ENCODE measurements at regions not wholly inside any gene's neighbourhood (a gene's known extent, or its start where the extent isn't known, plus 50 kb on each side); places are given as distances from the start of the nearest gene placed in this dataset.
"Not testable (repeated sequence)": the region's sequence is repeated elsewhere in the genome, so short reads cannot be mapped to it uniquely, and the experiment has no call there.

- in situ Hi-C loops (cut with HindIII; ENCODE audit: low pct_unique_long_range_greater_than_20kb, low sequenced_read_pairs) (no loop called here), intact Hi-C loops (cut with micrococcal nuclease; ENCODE audit: unreplicated experiment) (no loop called here)
- no peak overlapping the region for H3K27ac ChIP-seq (ENCODE audit: low read length)
- BruUV-seq (replicated peaks) = no TSS peak
- CTCF ChIA-PET = no interaction called here
- H3K36me3 ChIP-seq (ENCODE audit: control insufficient read depth, insufficient read depth, low read length) = no peaks in the 10 kb centered on the region
- no peaks in the 10 kb centered on the region for H3K9me3 ChIP-seq (ENCODE audit: control insufficient read depth, insufficient read depth, low read depth, low read length)
- peaks cover under 1% of the 10 kb centered on the region; the same call in 1 of the 2 replicates for H3K4me1 ChIP-seq (ENCODE audit: control insufficient read depth, insufficient read depth, low read length)
- H3K27me3 ChIP-seq (ENCODE audit: control insufficient read depth, insufficient read depth, low read length) = peaks cover 2% of the 10 kb centered on the region; the same call in 1 of the 2 replicates
- ATAC-seq = no peak
- POLR2A ChIA-PET = interaction anchor here (0.9 kb wide), 1 partner anchor 13 kb away, joined by 5 read pairs; no protein-coding TSS in a partner anchor
- TF ChIP-seq, protein P1, sequence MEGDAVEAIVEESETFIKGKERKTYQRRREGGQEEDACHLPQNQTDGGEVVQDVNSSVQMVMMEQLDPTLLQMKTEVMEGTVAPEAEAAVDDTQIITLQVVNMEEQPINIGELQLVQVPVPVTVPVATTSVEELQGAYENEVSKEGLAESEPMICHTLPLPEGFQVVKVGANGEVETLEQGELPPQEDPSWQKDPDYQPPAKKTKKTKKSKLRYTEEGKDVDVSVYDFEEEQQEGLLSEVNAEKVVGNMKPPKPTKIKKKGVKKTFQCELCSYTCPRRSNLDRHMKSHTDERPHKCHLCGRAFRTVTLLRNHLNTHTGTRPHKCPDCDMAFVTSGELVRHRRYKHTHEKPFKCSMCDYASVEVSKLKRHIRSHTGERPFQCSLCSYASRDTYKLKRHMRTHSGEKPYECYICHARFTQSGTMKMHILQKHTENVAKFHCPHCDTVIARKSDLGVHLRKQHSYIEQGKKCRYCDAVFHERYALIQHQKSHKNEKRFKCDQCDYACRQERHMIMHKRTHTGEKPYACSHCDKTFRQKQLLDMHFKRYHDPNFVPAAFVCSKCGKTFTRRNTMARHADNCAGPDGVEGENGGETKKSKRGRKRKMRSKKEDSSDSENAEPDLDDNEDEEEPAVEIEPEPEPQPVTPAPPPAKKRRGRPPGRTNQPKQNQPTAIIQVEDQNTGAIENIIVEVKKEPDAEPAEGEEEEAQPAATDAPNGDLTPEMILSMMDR (IDR thresholded peaks at IDR 0.05) = no peak
- TF ChIP-seq REST (IDR thresholded peaks at IDR 0.05; ENCODE audit: insufficient read depth in 1 of 2, low read depth in 2 of 2, low read length in 1 of 2) = no peak
- TF ChIP-seq TCF7L2 (IDR thresholded peaks at IDR 0.05; ENCODE audit: low read depth, low read length) = no peak
- no peak for TF ChIP-seq SIN3A (IDR thresholded peaks at IDR 0.05; ENCODE audit: borderline replicate concordance, insufficient read depth, low read depth, low read length)
- no peak for TF ChIP-seq POLR2AphosphoS5 (IDR thresholded peaks at IDR 0.05; ENCODE audit: low read depth, low read length)
- no peak for DNase-seq (ENCODE audit: low read depth, low spot score)
- H3K4me3 ChIP-seq (ENCODE audit: low read depth in 2 of 2, low read length in 2 of 2) = no peak overlapping the region
Observed at GRCh38 chr1:148347781-148348180, 135.3 kb downstream of the PPIAL4G start.

DNA sequence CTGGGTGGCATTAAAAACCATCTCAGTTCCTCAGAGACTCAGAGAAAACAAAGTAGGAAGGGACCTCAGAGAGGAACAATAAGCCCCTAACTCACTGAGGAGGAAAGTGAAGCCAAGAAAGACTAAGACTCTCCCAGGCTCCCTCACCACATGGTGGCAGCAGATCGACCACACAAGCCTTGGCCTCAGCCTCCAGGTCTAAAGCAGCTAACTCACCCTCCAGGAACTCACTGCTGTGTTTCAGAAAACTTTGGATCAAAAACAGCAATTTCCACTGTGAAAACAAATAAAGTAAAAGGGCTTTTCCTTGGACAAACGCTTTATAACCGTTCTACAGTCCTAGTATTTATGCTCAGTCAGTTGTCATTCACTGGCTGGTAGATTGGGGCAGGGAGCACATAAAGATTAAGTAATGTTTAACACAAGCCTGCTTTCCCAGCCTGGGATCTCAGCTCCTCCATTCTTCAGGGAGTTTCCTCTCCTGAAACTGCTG is 137.4 kb downstream of the PPIAL4G start:
- TF ChIP-seq, protein P1 (IDR thresholded peaks at IDR 0.05) = peak; percentile 88
- peak; percentile 73; the same call in 1 of the 2 replicates for ATAC-seq
- H3K27me3 ChIP-seq (ENCODE audit: control insufficient read depth, insufficient read depth, low read length); intact Hi-C loops (cut with micrococcal nuclease; ENCODE audit: unreplicated experiment); BruUV-seq (replicated peaks); H3K4me3 ChIP-seq (ENCODE audit: low read depth in 2 of 2, low read length in 2 of 2); in situ Hi-C loops (cut with HindIII; ENCODE audit: low pct_unique_long_range_greater_than_20kb, low sequenced_read_pairs); H3K9me3 ChIP-seq (ENCODE audit: control insufficient read depth, insufficient read depth, low read depth, low read length); DNase-seq (ENCODE audit: low read depth, low spot score); H3K36me3 ChIP-seq (ENCODE audit: control insufficient read depth, insufficient read depth, low read length); H3K27ac ChIP-seq (ENCODE audit: low read length); H3K4me1 ChIP-seq (ENCODE audit: control insufficient read depth, insufficient read depth, low read length): not testable (repeated sequence)
- POLR2A ChIA-PET = interaction anchor here (0.8 to 1.3 kb wide), 2 partner anchors 43 to 82 kb away, joined by 3 to 4 read pairs; no protein-coding TSS in a partner anchor
- CTCF ChIA-PET = interaction anchor here (0.8 kb wide), 1 partner anchor 8 kb away, joined by 3 read pairs; no protein-coding TSS in a partner anchor

GRCh38 chr1:148344651-148345050 is 138.5 kb downstream of the PPIAL4G start:
- POLR2A ChIA-PET = interaction anchor here (1.3 kb wide), 1 partner anchor 81 kb away, joined by 4 read pairs; no protein-coding TSS in a partner anchor
- ATAC-seq; intact Hi-C loops (cut with micrococcal nuclease; ENCODE audit: unreplicated experiment); H3K4me3 ChIP-seq (ENCODE audit: low read depth in 2 of 2, low read length in 2 of 2); CTCF ChIA-PET; H3K36me3 ChIP-seq (ENCODE audit: control insufficient read depth, insufficient read depth, low read length); H3K4me1 ChIP-seq (ENCODE audit: control insufficient read depth, insufficient read depth, low read length); in situ Hi-C loops (cut with HindIII; ENCODE audit: low pct_unique_long_range_greater_than_20kb, low sequenced_read_pairs); DNase-seq (ENCODE audit: low read depth, low spot score); H3K9me3 ChIP-seq (ENCODE audit: control insufficient read depth, insufficient read depth, low read depth, low read length); H3K27me3 ChIP-seq (ENCODE audit: control insufficient read depth, insufficient read depth, low read length); BruUV-seq (replicated peaks); H3K27ac ChIP-seq (ENCODE audit: low read length): not testable (repeated sequence)

- POLR2A ChIA-PET; H3K4me3 ChIP-seq (ENCODE audit: low read depth in 2 of 2, low read length in 2 of 2); H3K9me3 ChIP-seq (ENCODE audit: control insufficient read depth, insufficient read depth, low read depth, low read length); in situ Hi-C loops (cut with HindIII; ENCODE audit: low pct_unique_long_range_greater_than_20kb, low sequenced_read_pairs); H3K27me3 ChIP-seq (ENCODE audit: control insufficient read depth, insufficient read depth, low read length); DNase-seq (ENCODE audit: low read depth, low spot score); H3K27ac ChIP-seq (ENCODE audit: low read length); BruUV-seq (replicated peaks); H3K36me3 ChIP-seq (ENCODE audit: control insufficient read depth, insufficient read depth, low read length); H3K4me1 ChIP-seq (ENCODE audit: control insufficient read depth, insufficient read depth, low read length); ATAC-seq; intact Hi-C loops (cut with micrococcal nuclease; ENCODE audit: unreplicated experiment): not testable (repeated sequence)
- CTCF ChIA-PET = interaction anchor here (0.7 kb wide), 1 partner anchor 42 kb away, joined by 3 read pairs; no protein-coding TSS in a partner anchor
Observed at GRCh38 chr1:148341729-148342128, 141.4 kb downstream of the PPIAL4G start.
